ENCODE measurements at regions not wholly inside any gene's neighbourhood (a gene's known extent, or its start where the extent isn't known, plus 50 kb on each side); places are given as distances from the start of the nearest gene placed in this dataset.
"Not testable (repeated sequence)": the region's sequence is repeated elsewhere in the genome, so short reads cannot be mapped to it uniquely, and the experiment has no call there.

- DNase-seq, result no peak
These were observed 598.1 kb downstream of the UQCRFS1 start for GRCh38 chr19:28614634-28615545.

- no peak for DNase-seq
These were observed 600.6 kb downstream of the UQCRFS1 start for GRCh38 chr19:28612275-28612769.

- DNase-seq, result not testable (repeated sequence)
These were observed 601.6 kb downstream of the UQCRFS1 start for GRCh38 chr19:28611227-28611914.

GRCh38 chr19:28610731-28611130 lies 602.2 kb downstream of the UQCRFS1 start:
- no peak for DNase-seq

- no peak for DNase-seq
These were observed 603.0 kb downstream of the UQCRFS1 start for GRCh38 chr19:28609944-28610343.

- no peak for DNase-seq
These were observed 603.7 kb downstream of the UQCRFS1 start for GRCh38 chr19:28609091-28609755.

- DNase-seq, result no peak
These were observed 604.7 kb downstream of the UQCRFS1 start for GRCh38 chr19:28608292-28608691.

GRCh38 chr19:28607066-28607583 lies 605.8 kb downstream of the UQCRFS1 start:
- no peak for DNase-seq

- no peak for DNase-seq
These were observed 606.5 kb downstream of the UQCRFS1 start for GRCh38 chr19:28606269-28607032.

- DNase-seq, result no peak
These were observed 607.3 kb downstream of the UQCRFS1 start for GRCh38 chr19:28605501-28606268.

GRCh38 chr19:28603453-28603852 lies 609.5 kb downstream of the UQCRFS1 start:
- DNase-seq, result no peak

- DNase-seq, result no peak
These were observed 610.2 kb downstream of the UQCRFS1 start for GRCh38 chr19:28602675-28603298.

- no peak for DNase-seq
These were observed 611.1 kb downstream of the UQCRFS1 start for GRCh38 chr19:28601723-28602440.

- no peak for DNase-seq
These were observed 614.1 kb downstream of the UQCRFS1 start for GRCh38 chr19:28598861-28599260.

GRCh38 chr19:28596561-28597071 lies 616.3 kb downstream of the UQCRFS1 start:
- DNase-seq, result no peak

GRCh38 chr19:28595722-28596480 lies 617.0 kb downstream of the UQCRFS1 start:
- DNase-seq, result no peak

- no peak for DNase-seq
These were observed 618.2 kb downstream of the UQCRFS1 start for GRCh38 chr19:28594737-28595136.

- DNase-seq, result not testable (repeated sequence)
These were observed 623.0 kb downstream of the UQCRFS1 start for GRCh38 chr19:28589991-28590411.

GRCh38 chr19:28586474-28586873 lies 626.5 kb downstream of the UQCRFS1 start:
- no peak for DNase-seq

Data from CD4-positive, alpha-beta T cell treated with Interleukin-21 for 1 hour (primary cell).